GM21381 (cell line): ENCODE measurements at regions not wholly inside any gene's neighbourhood (a gene's known extent, or its start where the extent isn't known, plus 50 kb on each side); places are given as distances from the start of the nearest gene placed in this dataset.

ENCODE experiments used
- ATAC-seq: cut with Tn5 transposase; IDR thresholded peaks from one replicate; pipeline ENCODE4 v1.9.1; 2021; ENCODE audit warnings: mild to moderate bottlenecking, moderate library complexity; ENCODE audit not compliant: unreplicated experiment

GRCh38 chr4:19372390-19372789 is 879.3 kb upstream of the SLIT2 start:
- ATAC-seq, result no peak

GRCh38 chr4:19368800-19369199 is 882.9 kb upstream of the SLIT2 start:
- ATAC-seq, result no peak

- ATAC-seq, result no peak
Measured at GRCh38 chr4:19366916-19367315, 884.8 kb upstream of the SLIT2 start.

GRCh38 chr4:19358015-19358414 is 893.7 kb upstream of the SLIT2 start:
- ATAC-seq, result no peak

GRCh38 chr4:19349416-19349815 is 902.3 kb upstream of the SLIT2 start:
- no peak for ATAC-seq

GRCh38 chr4:19348746-19349145 is 903.0 kb upstream of the SLIT2 start:
- no peak for ATAC-seq

GRCh38 chr4:19346636-19347035 is 905.1 kb upstream of the SLIT2 start:
- ATAC-seq, result no peak

- ATAC-seq, result no peak
Measured at GRCh38 chr4:19329631-19330030, 922.1 kb upstream of the SLIT2 start.

- ATAC-seq, result no peak
Measured at GRCh38 chr4:19329077-19329476, 922.6 kb upstream of the SLIT2 start.

GRCh38 chr4:19327364-19327763 is 924.3 kb upstream of the SLIT2 start:
- ATAC-seq, result no peak

GRCh38 chr4:19324184-19324583 is 927.5 kb upstream of the SLIT2 start:
- no peak for ATAC-seq

GRCh38 chr4:19319607-19320006 is 932.1 kb upstream of the SLIT2 start:
- ATAC-seq, result no peak

GRCh38 chr4:19317377-19317776 is 934.3 kb upstream of the SLIT2 start:
- ATAC-seq, result no peak

GRCh38 chr4:19314116-19314515 is 937.6 kb upstream of the SLIT2 start:
- no peak for ATAC-seq

- no peak for ATAC-seq
Measured at GRCh38 chr4:19309378-19309777, 942.3 kb upstream of the SLIT2 start.

GRCh38 chr4:19304028-19304427 is 947.7 kb upstream of the SLIT2 start:
- ATAC-seq, result no peak

GRCh38 chr4:19301527-19301926 is 950.2 kb upstream of the SLIT2 start:
- no peak for ATAC-seq

GRCh38 chr4:19300213-19300612 is 951.5 kb upstream of the SLIT2 start:
- no peak for ATAC-seq

- ATAC-seq, result no peak
Measured at GRCh38 chr4:19298998-19299397, 952.7 kb upstream of the SLIT2 start.

- ATAC-seq, result no peak
Measured at GRCh38 chr4:19293781-19294180, 957.9 kb upstream of the SLIT2 start.

GRCh38 chr4:19293080-19293479 is 958.6 kb upstream of the SLIT2 start:
- no peak for ATAC-seq

- ATAC-seq, result no peak
Measured at GRCh38 chr4:19286924-19287323, 964.8 kb upstream of the SLIT2 start.

GRCh38 chr4:19285146-19285545 is 966.6 kb upstream of the SLIT2 start:
- ATAC-seq, result no peak

- no peak for ATAC-seq
Measured at GRCh38 chr4:19278665-19279064, 973.0 kb upstream of the SLIT2 start.
